K562 (cell line): ENCODE measurements at regions not wholly inside any gene's neighbourhood (a gene's known extent, or its start where the extent isn't known, plus 50 kb on each side); places are given as distances from the start of the nearest gene placed in this dataset.
"Not testable (repeated sequence)": the region's sequence is repeated elsewhere in the genome, so short reads cannot be mapped to it uniquely, and the experiment has no call there.

Source experiments
- CEBPB ChIP-seq: fragments of 450-650 bp; IDR thresholded peaks from 2 replicates; pipeline ENCODE4 v1.6.1; 2016; ENCODE audit warnings: missing genetic modification characterization, missing compliant biosample characterization
- CHD2 ChIP-seq: IDR thresholded peaks from 2 replicates; pipeline ENCODE4 v1.6.1; 2011; ENCODE audit warnings: low read depth, low read length
- CTCF ChIP-seq, 3 experiments: IDR thresholded peaks in 2 of 3; conservative IDR thresholded peaks in 1 of 3; 2 replicates each; pipeline ENCODE4 v1.5.1; 2011 to 2012; ENCODE audit warnings: low read length in 3 of 3, mild to moderate bottlenecking in 3 of 3, control low read depth in 2 of 3, improper control_type of control experiment in 1 of 3, inconsistent platforms in 1 of 3, low read depth in 1 of 3, mixed read lengths in 1 of 3, moderate library complexity in 1 of 3; ENCODE audit not compliant: insufficient read depth in 2 of 3
- FOXM1 ChIP-seq, 2 experiments: fragments of 450-650 bp in 1 of 2; sonication (generic) in 1 of 2; formaldehyde crosslinking in 1 of 2; IDR thresholded peaks; 2 replicates each; pipeline versions ENCODE4 v1.6.1 to v1.9.0; 2017 to 2022; ENCODE audit warnings: low read depth in 2 of 2, mild to moderate bottlenecking in 2 of 2, missing genetic modification reagents in 1 of 2, moderate library complexity in 1 of 2
- GABPB2 ChIP-seq: fragments of 250-450 bp; sonication (Bioruptor Pico); conservative IDR thresholded peaks from 2 replicates; pipeline ENCODE4 v1.5.1; 2021; ENCODE audit warnings: mild to moderate bottlenecking
- JUND ChIP-seq, 2 experiments: IDR thresholded peaks; 2 replicates in 1 of 2; 3 replicates in 1 of 2; pipeline ENCODE4 v1.6.1; 2011; ENCODE audit warnings: borderline replicate concordance in 2 of 2, low read depth in 2 of 2, low read length in 2 of 2, improper control_type of control experiment in 1 of 2, missing biosample characterization in 1 of 2, missing genetic modification characterization in 1 of 2, missing genetic modification reagents in 1 of 2
- NR2C1 ChIP-seq, 2 experiments: fragments of 450-650 bp; IDR thresholded peaks; 2 replicates each; pipeline ENCODE4 v1.6.1; 2017; ENCODE audit warnings: mild to moderate bottlenecking in 2 of 2, antibody characterized with exemption in 1 of 2, inconsistent platforms in 1 of 2, missing compliant biosample characterization in 1 of 2, missing genetic modification characterization in 1 of 2
- TBP ChIP-seq: optimal IDR thresholded peaks from 2 replicates; pipeline ENCODE3; 2011; ENCODE audit warnings: low read depth, low read length, improper control_type of control experiment
- THAP7 ChIP-seq: fragments of 250-450 bp; sonication (Bioruptor Pico); IDR thresholded peaks from 2 replicates; pipeline ENCODE4 v1.5.0; 2021
- ZNF436 ChIP-seq: fragments of 250-450, 450-650 bp; sonication (Bioruptor Pico); formaldehyde crosslinking; IDR thresholded peaks from 2 replicates; pipeline ENCODE4 v1.7.0; 2020; ENCODE audit warnings: mild to moderate bottlenecking
- TF ChIP-seq, protein P1 (sequence below), 2 experiments: fragments of 150-350 bp in 1 of 2; IDR thresholded peaks; 2 replicates each; pipeline ENCODE4 v1.6.1; 2012 to 2016; ENCODE audit warnings: low read depth in 2 of 2, low read length in 2 of 2, mild to moderate bottlenecking in 1 of 2, moderate library complexity in 1 of 2

DNA sequence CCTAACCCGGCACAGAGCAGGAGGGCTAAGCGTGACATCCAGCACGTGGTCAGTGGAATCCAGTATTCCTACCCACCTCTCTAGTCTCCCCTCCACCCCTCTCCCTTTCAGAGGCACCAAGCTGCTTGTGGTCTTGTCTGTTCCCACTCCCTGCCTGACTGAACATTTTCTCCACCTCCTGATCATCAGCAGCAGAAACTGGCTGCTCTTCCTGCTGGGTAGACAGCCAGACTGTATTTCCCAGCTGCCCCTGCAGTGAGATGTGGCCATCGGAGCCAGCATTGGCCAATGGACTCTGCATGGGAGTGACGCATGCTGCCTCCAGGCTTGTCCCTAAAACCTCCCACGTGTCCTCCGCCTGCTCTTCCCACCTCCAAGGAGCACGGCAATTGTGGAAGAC lies 143.8 kb downstream of the OR4F15 start:
- TF ChIP-seq CEBPB; NR2C1 (IDR thresholded peaks at IDR 0.05); NR2C1 (tag; IDR thresholded peaks at IDR 0.05); TBP; GABPB2 (CRISPR knock-in tag); THAP7; CHD2; CTCF (IDR thresholded peaks at IDR 0.05 in 2 of 3, conservative IDR thresholded peaks at IDR 0.05 in 1 of 3; ENCODE audit: insufficient read depth in 2 of 3, low read depth in 1 of 3, low read length in 3 of 3); ZNF436 (CRISPR knock-in tag); FOXM1 (IDR thresholded peaks at IDR 0.05; ENCODE audit: low read depth); FOXM1 (CRISPR knock-in tag; IDR thresholded peaks at IDR 0.05; ENCODE audit: low read depth); JUND (IDR thresholded peaks at IDR 0.05; ENCODE audit: borderline replicate concordance, low read depth, low read length); JUND (tag; IDR thresholded peaks at IDR 0.05; ENCODE audit: borderline replicate concordance, low read depth, low read length): not testable (repeated sequence)
- TF ChIP-seq, protein P1, sequence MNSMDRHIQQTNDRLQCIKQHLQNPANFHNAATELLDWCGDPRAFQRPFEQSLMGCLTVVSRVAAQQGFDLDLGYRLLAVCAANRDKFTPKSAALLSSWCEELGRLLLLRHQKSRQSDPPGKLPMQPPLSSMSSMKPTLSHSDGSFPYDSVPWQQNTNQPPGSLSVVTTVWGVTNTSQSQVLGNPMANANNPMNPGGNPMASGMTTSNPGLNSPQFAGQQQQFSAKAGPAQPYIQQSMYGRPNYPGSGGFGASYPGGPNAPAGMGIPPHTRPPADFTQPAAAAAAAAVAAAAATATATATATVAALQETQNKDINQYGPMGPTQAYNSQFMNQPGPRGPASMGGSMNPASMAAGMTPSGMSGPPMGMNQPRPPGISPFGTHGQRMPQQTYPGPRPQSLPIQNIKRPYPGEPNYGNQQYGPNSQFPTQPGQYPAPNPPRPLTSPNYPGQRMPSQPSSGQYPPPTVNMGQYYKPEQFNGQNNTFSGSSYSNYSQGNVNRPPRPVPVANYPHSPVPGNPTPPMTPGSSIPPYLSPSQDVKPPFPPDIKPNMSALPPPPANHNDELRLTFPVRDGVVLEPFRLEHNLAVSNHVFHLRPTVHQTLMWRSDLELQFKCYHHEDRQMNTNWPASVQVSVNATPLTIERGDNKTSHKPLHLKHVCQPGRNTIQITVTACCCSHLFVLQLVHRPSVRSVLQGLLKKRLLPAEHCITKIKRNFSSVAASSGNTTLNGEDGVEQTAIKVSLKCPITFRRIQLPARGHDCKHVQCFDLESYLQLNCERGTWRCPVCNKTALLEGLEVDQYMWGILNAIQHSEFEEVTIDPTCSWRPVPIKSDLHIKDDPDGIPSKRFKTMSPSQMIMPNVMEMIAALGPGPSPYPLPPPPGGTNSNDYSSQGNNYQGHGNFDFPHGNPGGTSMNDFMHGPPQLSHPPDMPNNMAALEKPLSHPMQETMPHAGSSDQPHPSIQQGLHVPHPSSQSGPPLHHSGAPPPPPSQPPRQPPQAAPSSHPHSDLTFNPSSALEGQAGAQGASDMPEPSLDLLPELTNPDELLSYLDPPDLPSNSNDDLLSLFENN (IDR thresholded peaks at IDR 0.05; ENCODE audit: low read depth in 2 of 2, low read length in 2 of 2), result not testable (repeated sequence)
